OCI-LY3 (cell line): ENCODE measurements at regions not wholly inside any gene's neighbourhood (a gene's known extent, or its start where the extent isn't known, plus 50 kb on each side); places are given as distances from the start of the nearest gene placed in this dataset.

Experiments
- EZH2phosphoT487 ChIP-seq: fragments of 200-600 bp; shearing (Covaris generic); IDR thresholded peaks from 2 replicates; pipeline ENCODE4 v1.6.1; 2018; ENCODE audit warnings: antibody characterized with exemption, mixed run types, low read depth
- TF ChIP-seq, protein P1 (sequence below): fragments of 200-600, 300-600 bp; sonication (generic); IDR thresholded peaks from 2 replicates; pipeline ENCODE4 v1.5.1; 2014; ENCODE audit warnings: antibody characterized with exemption, low read length, low read depth

DNA sequence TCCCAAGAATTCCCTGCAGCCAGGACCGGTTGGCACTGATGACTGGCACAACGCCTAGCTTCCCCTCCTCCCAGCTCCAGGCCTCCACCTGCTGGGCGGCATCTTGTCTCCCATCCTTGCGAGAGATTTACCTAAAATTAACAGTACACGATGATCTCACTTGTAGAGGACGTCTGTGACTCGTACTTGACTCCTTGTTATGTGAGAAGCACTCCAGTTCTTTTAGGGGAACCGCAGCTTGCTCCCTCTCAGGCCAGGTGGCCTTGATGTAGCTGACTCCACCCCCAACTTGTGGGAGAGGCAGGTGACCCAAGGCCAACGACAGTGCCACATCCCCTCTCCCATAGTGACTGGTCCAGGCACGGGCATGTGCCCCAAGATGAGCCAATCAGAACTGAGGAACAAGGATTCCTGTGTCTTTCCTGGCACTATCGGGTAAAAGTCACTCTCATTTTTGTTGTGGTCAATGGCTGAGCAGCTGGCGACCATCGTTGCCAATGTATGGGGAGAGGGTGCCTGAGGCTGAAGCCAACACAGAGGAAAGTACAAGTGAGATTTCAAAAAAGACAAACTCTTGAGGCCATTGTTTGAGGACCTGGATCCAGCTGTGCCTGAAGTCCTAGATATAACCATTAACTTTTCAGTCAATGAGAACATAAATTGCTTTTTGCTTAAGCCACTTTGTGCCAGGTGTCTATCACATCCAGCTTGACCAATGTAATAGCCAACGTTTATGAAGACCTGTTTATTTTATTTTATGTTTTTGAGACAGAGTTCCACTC lies 208.7 kb downstream of the RBM19 start:
- TF ChIP-seq, protein P1, sequence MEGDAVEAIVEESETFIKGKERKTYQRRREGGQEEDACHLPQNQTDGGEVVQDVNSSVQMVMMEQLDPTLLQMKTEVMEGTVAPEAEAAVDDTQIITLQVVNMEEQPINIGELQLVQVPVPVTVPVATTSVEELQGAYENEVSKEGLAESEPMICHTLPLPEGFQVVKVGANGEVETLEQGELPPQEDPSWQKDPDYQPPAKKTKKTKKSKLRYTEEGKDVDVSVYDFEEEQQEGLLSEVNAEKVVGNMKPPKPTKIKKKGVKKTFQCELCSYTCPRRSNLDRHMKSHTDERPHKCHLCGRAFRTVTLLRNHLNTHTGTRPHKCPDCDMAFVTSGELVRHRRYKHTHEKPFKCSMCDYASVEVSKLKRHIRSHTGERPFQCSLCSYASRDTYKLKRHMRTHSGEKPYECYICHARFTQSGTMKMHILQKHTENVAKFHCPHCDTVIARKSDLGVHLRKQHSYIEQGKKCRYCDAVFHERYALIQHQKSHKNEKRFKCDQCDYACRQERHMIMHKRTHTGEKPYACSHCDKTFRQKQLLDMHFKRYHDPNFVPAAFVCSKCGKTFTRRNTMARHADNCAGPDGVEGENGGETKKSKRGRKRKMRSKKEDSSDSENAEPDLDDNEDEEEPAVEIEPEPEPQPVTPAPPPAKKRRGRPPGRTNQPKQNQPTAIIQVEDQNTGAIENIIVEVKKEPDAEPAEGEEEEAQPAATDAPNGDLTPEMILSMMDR, result no peak
- no peak for TF ChIP-seq EZH2phosphoT487
